ENCODE measurements at regions not wholly inside any gene's neighbourhood (a gene's known extent, or its start where the extent isn't known, plus 50 kb on each side); places are given as distances from the start of the nearest gene placed in this dataset.

DNA sequence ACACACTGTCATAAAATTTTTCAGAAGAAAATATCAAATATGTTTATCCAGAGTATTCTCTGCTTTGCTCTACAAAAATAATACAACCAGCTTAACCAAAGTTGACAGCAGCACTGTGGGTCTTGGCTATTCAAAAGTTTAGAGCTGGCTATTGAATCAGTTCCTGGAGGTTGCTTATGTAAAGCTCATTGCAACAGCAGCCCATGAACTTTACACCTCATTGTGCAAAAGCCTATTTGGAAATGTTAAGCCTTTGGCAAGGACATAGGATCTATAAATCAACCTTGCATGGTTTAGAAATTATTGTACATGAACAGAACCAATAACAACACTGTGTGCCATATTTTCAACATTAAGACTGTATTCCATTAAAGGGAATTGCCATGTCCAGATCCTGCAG is 714.9 kb downstream of the ADGRL2 start:
- intact Hi-C loops (cut with DNase I) = no loop called here
- Histone ChIP-seq H3K36me3 (ENCODE audit: control insufficient read depth in 2 of 3, insufficient read depth in 3 of 3, low read length in 3 of 3) (no peaks in the 10 kb centered on the region), H3K4me3 (ENCODE audit: low read length in 3 of 3) (no peak overlapping the region), H3K27me3 (ENCODE audit: control insufficient read depth, insufficient read depth, low read length) (no peaks in the 10 kb centered on the region), H3K9me3 (ENCODE audit: control insufficient read depth in 2 of 3, insufficient read depth in 1 of 3, low read length in 3 of 3) (no peaks in the 10 kb centered on the region), H3K9ac (ENCODE audit: low read length in 3 of 3) (no peak overlapping the region), H3K27ac (ENCODE audit: low read depth in 2 of 2, low read length in 2 of 2) (no peak overlapping the region), H3K4me1 (ENCODE audit: control insufficient read depth in 2 of 3, insufficient read depth in 2 of 3, low read depth in 1 of 3, low read length in 3 of 3) (no peaks in the 10 kb centered on the region)
- TF ChIP-seq, protein P1, sequence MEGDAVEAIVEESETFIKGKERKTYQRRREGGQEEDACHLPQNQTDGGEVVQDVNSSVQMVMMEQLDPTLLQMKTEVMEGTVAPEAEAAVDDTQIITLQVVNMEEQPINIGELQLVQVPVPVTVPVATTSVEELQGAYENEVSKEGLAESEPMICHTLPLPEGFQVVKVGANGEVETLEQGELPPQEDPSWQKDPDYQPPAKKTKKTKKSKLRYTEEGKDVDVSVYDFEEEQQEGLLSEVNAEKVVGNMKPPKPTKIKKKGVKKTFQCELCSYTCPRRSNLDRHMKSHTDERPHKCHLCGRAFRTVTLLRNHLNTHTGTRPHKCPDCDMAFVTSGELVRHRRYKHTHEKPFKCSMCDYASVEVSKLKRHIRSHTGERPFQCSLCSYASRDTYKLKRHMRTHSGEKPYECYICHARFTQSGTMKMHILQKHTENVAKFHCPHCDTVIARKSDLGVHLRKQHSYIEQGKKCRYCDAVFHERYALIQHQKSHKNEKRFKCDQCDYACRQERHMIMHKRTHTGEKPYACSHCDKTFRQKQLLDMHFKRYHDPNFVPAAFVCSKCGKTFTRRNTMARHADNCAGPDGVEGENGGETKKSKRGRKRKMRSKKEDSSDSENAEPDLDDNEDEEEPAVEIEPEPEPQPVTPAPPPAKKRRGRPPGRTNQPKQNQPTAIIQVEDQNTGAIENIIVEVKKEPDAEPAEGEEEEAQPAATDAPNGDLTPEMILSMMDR (IDR thresholded peaks at IDR 0.05; ENCODE audit: borderline replicate concordance, extremely low read depth, insufficient read depth) = no peak
- FAIRE-seq (no peak), DNase-seq (no peak)

DNA sequence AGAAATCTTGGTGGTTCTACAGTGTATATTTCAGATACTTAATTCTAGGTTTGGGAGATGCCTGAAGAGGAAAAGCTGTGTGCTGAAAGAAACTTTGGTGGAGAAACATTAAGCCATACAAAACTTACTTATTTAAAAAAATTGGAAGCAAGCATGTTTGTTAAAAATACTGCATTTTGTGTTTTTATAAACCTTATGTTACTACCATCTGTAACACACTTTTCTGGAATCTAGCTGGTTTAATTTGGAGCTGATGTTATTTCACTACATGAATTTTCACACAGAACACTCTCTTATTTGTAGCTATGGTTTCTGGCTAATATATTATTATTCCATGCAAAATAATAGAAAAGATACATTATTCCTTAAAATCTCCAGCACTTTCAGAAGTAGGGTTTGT is 710.7 kb downstream of the ADGRL2 start:
- intact Hi-C loops (cut with DNase I) = no loop called here
- no peak for FAIRE-seq
- Histone ChIP-seq H3K27ac (ENCODE audit: low read depth in 2 of 2, low read length in 2 of 2) (no peak overlapping the region), H3K4me3 (ENCODE audit: low read length in 3 of 3) (no peak overlapping the region), H3K27me3 (ENCODE audit: control insufficient read depth, insufficient read depth, low read length) (no peaks in the 10 kb centered on the region), H3K36me3 (ENCODE audit: control insufficient read depth in 2 of 3, insufficient read depth in 3 of 3, low read length in 3 of 3) (no peaks in the 10 kb centered on the region), H3K9ac (ENCODE audit: low read length in 3 of 3) (no peak overlapping the region), H3K9me3 (ENCODE audit: control insufficient read depth in 2 of 3, insufficient read depth in 1 of 3, low read length in 3 of 3) (no peaks in the 10 kb centered on the region), H3K4me1 (ENCODE audit: control insufficient read depth in 2 of 3, insufficient read depth in 2 of 3, low read depth in 1 of 3, low read length in 3 of 3) (no peaks in the 10 kb centered on the region)
- no peak for DNase-seq
- TF ChIP-seq, protein P1 (IDR thresholded peaks at IDR 0.05; ENCODE audit: borderline replicate concordance, extremely low read depth, insufficient read depth) = no peak

DNA sequence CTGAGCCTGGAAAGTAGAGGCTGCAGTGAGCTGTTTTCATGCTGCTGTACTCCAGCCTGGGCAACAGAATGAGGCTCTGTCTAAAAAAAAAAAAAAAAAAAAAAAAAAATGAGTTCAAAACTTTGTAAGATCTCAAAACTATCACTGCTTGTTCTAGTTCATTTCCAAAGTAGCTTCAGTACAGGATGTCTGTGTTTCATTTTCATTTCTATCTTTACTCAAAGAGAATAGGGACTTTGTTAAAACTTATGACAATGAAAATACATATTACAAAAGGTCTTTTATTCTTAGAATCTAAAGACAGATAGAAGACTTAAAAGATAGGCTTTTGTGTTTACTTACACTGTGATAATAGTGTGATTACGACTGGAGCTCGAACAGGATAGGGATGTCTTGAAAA is 709.7 kb downstream of the ADGRL2 start:
- Histone ChIP-seq H3K4me1 (ENCODE audit: control insufficient read depth in 2 of 3, insufficient read depth in 2 of 3, low read depth in 1 of 3, low read length in 3 of 3) (no peaks in the 10 kb centered on the region), H3K36me3 (ENCODE audit: control insufficient read depth in 2 of 3, insufficient read depth in 3 of 3, low read length in 3 of 3) (no peaks in the 10 kb centered on the region), H3K9me3 (ENCODE audit: control insufficient read depth in 2 of 3, insufficient read depth in 1 of 3, low read length in 3 of 3) (no peaks in the 10 kb centered on the region), H3K27ac (ENCODE audit: low read depth in 2 of 2, low read length in 2 of 2) (no peak overlapping the region), H3K27me3 (ENCODE audit: control insufficient read depth, insufficient read depth, low read length) (no peaks in the 10 kb centered on the region), H3K9ac (ENCODE audit: low read length in 3 of 3) (no peak overlapping the region), H3K4me3 (ENCODE audit: low read length in 3 of 3) (no peak overlapping the region)
- no peak for DNase-seq
- TF ChIP-seq, protein P1 (IDR thresholded peaks at IDR 0.05; ENCODE audit: borderline replicate concordance, extremely low read depth, insufficient read depth) = no peak
- intact Hi-C loops (cut with DNase I) = no loop called here
- FAIRE-seq = no peak

DNA sequence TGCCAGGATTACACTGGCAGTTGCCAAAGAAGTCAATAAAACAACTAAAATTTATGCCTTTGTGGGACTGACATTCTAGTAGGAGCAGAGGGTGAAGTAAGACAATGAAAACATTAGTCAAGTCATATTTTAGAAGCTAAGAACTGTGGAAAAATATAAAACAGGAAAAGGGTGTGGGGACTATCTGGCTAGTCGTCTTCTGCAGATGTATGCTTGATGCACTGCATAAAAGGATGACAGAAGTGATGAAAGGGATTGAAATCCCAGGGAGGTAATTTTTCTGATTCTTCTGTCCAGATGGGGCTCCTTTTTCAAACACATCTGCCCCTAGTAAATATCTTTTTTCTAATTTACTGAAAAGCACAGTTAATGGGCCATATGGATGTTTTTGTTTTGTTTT is 706.3 kb downstream of the ADGRL2 start:
- intact Hi-C loops (cut with DNase I) = no loop called here
- DNase-seq (no peak), FAIRE-seq (no peak)
- H3K4me1 ChIP-seq (ENCODE audit: control insufficient read depth in 2 of 3, insufficient read depth in 2 of 3, low read depth in 1 of 3, low read length in 3 of 3) = no peaks in the 10 kb centered on the region
- H3K9me3 ChIP-seq (ENCODE audit: control insufficient read depth in 2 of 3, insufficient read depth in 1 of 3, low read length in 3 of 3) = no peaks in the 10 kb centered on the region
- no peaks in the 10 kb centered on the region for H3K27me3 ChIP-seq (ENCODE audit: control insufficient read depth, insufficient read depth, low read length)
- TF ChIP-seq, protein P1 (IDR thresholded peaks at IDR 0.05; ENCODE audit: borderline replicate concordance, extremely low read depth, insufficient read depth) = no peak
- no peaks in the 10 kb centered on the region for H3K36me3 ChIP-seq (ENCODE audit: control insufficient read depth in 2 of 3, insufficient read depth in 3 of 3, low read length in 3 of 3)
- no peak overlapping the region for H3K9ac ChIP-seq (ENCODE audit: low read length in 3 of 3)
- H3K4me3 ChIP-seq (ENCODE audit: low read length in 3 of 3) = no peak overlapping the region
- no peak overlapping the region for H3K27ac ChIP-seq (ENCODE audit: low read depth in 2 of 2, low read length in 2 of 2)
